HFF-Myc (cell line): ENCODE measurements at regions not wholly inside any gene's neighbourhood (a gene's known extent, or its start where the extent isn't known, plus 50 kb on each side); places are given as distances from the start of the nearest gene placed in this dataset.

ENCODE experiments used
- DNase-seq: peaks from one replicate; pipeline ENCODE4 v3.0.0-alpha.2; 2011; ENCODE audit warnings: low read depth; ENCODE audit errors: extremely low read depth
- H3K4me3 ChIP-seq: replicated peaks from 2 replicates; pipeline ENCODE4 v1.5.1; 2011; ENCODE audit warnings: low read depth, mild to moderate bottlenecking, control low read depth, low read length
- CTCF ChIP-seq: IDR thresholded peaks from 2 replicates; pipeline ENCODE4 v1.5.1; 2012; ENCODE audit warnings: mild to moderate bottlenecking, low read depth, low read length, control low read depth; ENCODE audit errors: missing control alignments

GRCh38 chr12:40525054-40525453 is 167.2 kb upstream of the CNTN1 start:
- H3K4me3 ChIP-seq: no peak overlapping the region
- no peak for DNase-seq
- TF ChIP-seq CTCF: no peak

GRCh38 chr12:40534828-40535227 is 157.4 kb upstream of the CNTN1 start:
- DNase-seq: no peak
- no peak overlapping the region for H3K4me3 ChIP-seq
- TF ChIP-seq CTCF: no peak

- H3K4me3 ChIP-seq: no peak overlapping the region
- TF ChIP-seq CTCF: no peak
- no peak for DNase-seq
Measured at GRCh38 chr12:40551466-40551865, 140.8 kb upstream of the CNTN1 start.

- no peak for TF ChIP-seq CTCF
- no peak for DNase-seq
- H3K4me3 ChIP-seq: no peak overlapping the region
Measured at GRCh38 chr12:40552868-40553267, 139.4 kb upstream of the CNTN1 start.

GRCh38 chr12:40557980-40558379 is 134.3 kb upstream of the CNTN1 start:
- TF ChIP-seq CTCF: no peak
- no peak for DNase-seq
- H3K4me3 ChIP-seq: no peak overlapping the region

GRCh38 chr12:40559865-40560264 is 132.4 kb upstream of the CNTN1 start:
- no peak for TF ChIP-seq CTCF
- no peak for DNase-seq
- H3K4me3 ChIP-seq: no peak overlapping the region

GRCh38 chr12:40560848-40561247 is 131.4 kb upstream of the CNTN1 start:
- no peak for DNase-seq
- no peak for TF ChIP-seq CTCF
- no peak overlapping the region for H3K4me3 ChIP-seq
